Caco-2 (cell line): ENCODE measurements at regions not wholly inside any gene's neighbourhood (a gene's known extent, or its start where the extent isn't known, plus 50 kb on each side); places are given as distances from the start of the nearest gene placed in this dataset.

Experiments
- BruUV-seq: library from RNA; stranded (reverse); fragments of 400-500 nt; replicated peaks from 2 replicates; lab custom pipeline; 2021; lab: Mats Ljungman, UMichigan
- CTCF ChIA-PET: fragments of 300-600 bp; sonication (Branson Sonifier 250); formaldehyde crosslinking; loops from one replicate; lab custom pipeline; 2022; ENCODE audit warnings: antibody characterized with exemption; lab: Charles Lee
- POLR2A ChIA-PET: fragments of 300-600 bp; sonication (Branson Sonifier 250); formaldehyde crosslinking; loops from one replicate; lab custom pipeline; 2022; ENCODE audit warnings: antibody characterized with exemption; lab: Charles Lee
- DNase-seq, 2 experiments: peaks; one replicate each; pipeline versions ENCODE4 v3.0.0 to v3.0.0-alpha.2; 2020 to 2022
- H3K27me3 ChIP-seq: replicated peaks from 2 replicates; pipeline ENCODE4 v1.6.0; 2011; ENCODE audit warnings: low read length; ENCODE audit not compliant: control insufficient read depth, insufficient read depth
- H3K36me3 ChIP-seq: 2 replicates; pipeline ENCODE4 v1.5.1; 2011; ENCODE audit warnings: low read length; ENCODE audit not compliant: control insufficient read depth, insufficient read depth
- H3K4me1 ChIP-seq: fragments of 250-450 bp; sonication (Bioruptor Pico); 2 replicates; pipeline ENCODE4 v1.5.1; 2020; ENCODE audit warnings: mild to moderate bottlenecking
- H3K4me3 ChIP-seq: 2 replicates; pipeline ENCODE4 v1.5.1; 2011; ENCODE audit warnings: low read depth, mild to moderate bottlenecking, control low read depth, low read length
- H3K9me3 ChIP-seq: fragments of 250-450 bp; sonication (Bioruptor Pico); 2 replicates; pipeline ENCODE4 v1.5.1; 2020; ENCODE audit warnings: mild to moderate bottlenecking, moderate library complexity
- H3K27ac Mint-ChIP-seq: one replicate; pipeline ENCODE4 v1.8.0; 2022; ENCODE audit warnings: mixed read lengths; ENCODE audit not compliant: unreplicated experiment
- H3K27me3 Mint-ChIP-seq: one replicate; pipeline ENCODE4 v1.8.0; 2022; ENCODE audit warnings: mixed read lengths; ENCODE audit not compliant: insufficient read depth, unreplicated experiment
- H3K36me3 Mint-ChIP-seq: one replicate; pipeline ENCODE4 v1.8.0; 2022; ENCODE audit warnings: mild to moderate bottlenecking, mixed read lengths; ENCODE audit not compliant: insufficient read depth, unreplicated experiment
- H3K4me1 Mint-ChIP-seq: one replicate; pipeline ENCODE4 v1.8.0; 2022; ENCODE audit warnings: low read depth, mixed read lengths; ENCODE audit not compliant: unreplicated experiment
- H3K4me3 Mint-ChIP-seq: one replicate; pipeline ENCODE4 v1.8.0; 2022; ENCODE audit warnings: mild to moderate bottlenecking, moderate library complexity, mixed read lengths; ENCODE audit not compliant: unreplicated experiment
- H3K9me3 Mint-ChIP-seq: one replicate; pipeline ENCODE4 v1.8.0; 2022; ENCODE audit warnings: mixed read lengths; ENCODE audit not compliant: unreplicated experiment
- intact Hi-C: fragments of 100-400 bp; cut with micrococcal nuclease; formaldehyde crosslinking; loops from one replicate; pipeline ENCODE4 v1.10.0; 2022; ENCODE audit not compliant: unreplicated experiment
- TF ChIP-seq, protein P1 (sequence below), 2 experiments: fragments of 200-600 bp in 1 of 2; IDR thresholded peaks; 1 replicate in 1 of 2; 2 replicates in 1 of 2; pipeline versions ENCODE4 v1.5.1 to v1.8.0; 2011 to 2022; ENCODE audit warnings: antibody characterized with exemption in 1 of 2, control low read depth in 1 of 2, inconsistent platforms in 1 of 2, low read depth in 1 of 2, low read length in 1 of 2, mild to moderate bottlenecking in 1 of 2, moderate library complexity in 1 of 2; ENCODE audit not compliant: insufficient read depth in 1 of 2, severe bottlenecking in 1 of 2, unreplicated experiment in 1 of 2

GRCh38 chr5:111676926-111677415 is 80.0 kb downstream of the NREP start:
- ChIA-PET CTCF (no interaction called here), POLR2A (no interaction called here)
- DNase-seq: no peak
- no TSS peak for BruUV-seq
- Histone ChIP-seq H3K27me3 (no peaks in the 10 kb centered on the region; the same call in 1 of the 2 replicates), H3K4me1 (no peaks in the 10 kb centered on the region), H3K9me3 (no peaks in the 10 kb centered on the region), H3K4me3 (no peak overlapping the region), H3K36me3 (no peaks in the 10 kb centered on the region)
- Mint-ChIP-seq H3K9me3 (no peaks in the 10 kb centered on the region), H3K27ac (no peak overlapping the region), H3K4me1 (no peaks in the 10 kb centered on the region), H3K36me3 (no peaks in the 10 kb centered on the region), H3K27me3 (peaks cover 16% of the 10 kb centered on the region), H3K4me3 (no peak overlapping the region)
- TF ChIP-seq, protein P1, sequence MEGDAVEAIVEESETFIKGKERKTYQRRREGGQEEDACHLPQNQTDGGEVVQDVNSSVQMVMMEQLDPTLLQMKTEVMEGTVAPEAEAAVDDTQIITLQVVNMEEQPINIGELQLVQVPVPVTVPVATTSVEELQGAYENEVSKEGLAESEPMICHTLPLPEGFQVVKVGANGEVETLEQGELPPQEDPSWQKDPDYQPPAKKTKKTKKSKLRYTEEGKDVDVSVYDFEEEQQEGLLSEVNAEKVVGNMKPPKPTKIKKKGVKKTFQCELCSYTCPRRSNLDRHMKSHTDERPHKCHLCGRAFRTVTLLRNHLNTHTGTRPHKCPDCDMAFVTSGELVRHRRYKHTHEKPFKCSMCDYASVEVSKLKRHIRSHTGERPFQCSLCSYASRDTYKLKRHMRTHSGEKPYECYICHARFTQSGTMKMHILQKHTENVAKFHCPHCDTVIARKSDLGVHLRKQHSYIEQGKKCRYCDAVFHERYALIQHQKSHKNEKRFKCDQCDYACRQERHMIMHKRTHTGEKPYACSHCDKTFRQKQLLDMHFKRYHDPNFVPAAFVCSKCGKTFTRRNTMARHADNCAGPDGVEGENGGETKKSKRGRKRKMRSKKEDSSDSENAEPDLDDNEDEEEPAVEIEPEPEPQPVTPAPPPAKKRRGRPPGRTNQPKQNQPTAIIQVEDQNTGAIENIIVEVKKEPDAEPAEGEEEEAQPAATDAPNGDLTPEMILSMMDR (IDR thresholded peaks at IDR 0.05; ENCODE audit: insufficient read depth in 1 of 2, low read depth in 1 of 2, low read length in 1 of 2, severe bottlenecking in 1 of 2, unreplicated experiment in 1 of 2): no peak
- intact Hi-C loops: no loop called here

DNA sequence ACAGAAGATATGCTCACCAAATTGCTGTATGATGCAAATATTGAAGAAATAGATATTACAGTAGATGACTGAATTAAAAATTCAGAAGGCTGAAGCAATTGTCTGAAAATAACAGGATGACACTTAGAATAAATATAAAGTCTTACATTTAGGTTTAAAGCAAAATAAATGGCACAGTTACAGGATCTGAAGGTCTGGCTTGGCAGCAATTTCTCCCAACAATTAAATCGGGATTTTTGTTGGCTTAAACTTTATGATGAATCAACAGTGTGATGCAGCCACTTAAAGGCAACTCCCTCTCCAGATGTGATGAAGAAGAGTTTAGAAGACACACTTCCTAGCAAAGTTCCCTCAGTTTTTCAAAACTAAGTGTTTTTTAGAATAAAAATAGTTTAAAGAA is 80.5 kb downstream of the NREP start:
- Mint-ChIP-seq H3K4me3 (no peak overlapping the region), H3K36me3 (no peaks in the 10 kb centered on the region), H3K27ac (no peak overlapping the region), H3K9me3 (no peaks in the 10 kb centered on the region), H3K27me3 (peaks cover 16% of the 10 kb centered on the region), H3K4me1 (no peaks in the 10 kb centered on the region)
- no peak for DNase-seq
- Histone ChIP-seq H3K4me1 (no peaks in the 10 kb centered on the region), H3K36me3 (no peaks in the 10 kb centered on the region), H3K4me3 (no peak overlapping the region), H3K27me3 (no peaks in the 10 kb centered on the region; the same call in 1 of the 2 replicates), H3K9me3 (no peaks in the 10 kb centered on the region)
- no TSS peak for BruUV-seq
- ChIA-PET POLR2A (no interaction called here), CTCF (no interaction called here)
- intact Hi-C loops: no loop called here
- TF ChIP-seq, protein P1 (IDR thresholded peaks at IDR 0.05; ENCODE audit: insufficient read depth in 1 of 2, low read depth in 1 of 2, low read length in 1 of 2, severe bottlenecking in 1 of 2, unreplicated experiment in 1 of 2): no peak

- H3K27me3 Mint-ChIP-seq: peaks cover 11% of the 10 kb centered on the region
- TF ChIP-seq, protein P1 (IDR thresholded peaks at IDR 0.05; ENCODE audit: insufficient read depth in 1 of 2, low read depth in 1 of 2, low read length in 1 of 2, severe bottlenecking in 1 of 2, unreplicated experiment in 1 of 2): no peak
- intact Hi-C loops: no loop called here
- H3K4me3 ChIP-seq: no peak overlapping the region
- no peaks in the 10 kb centered on the region for H3K9me3 Mint-ChIP-seq
- H3K36me3 ChIP-seq: no peaks in the 10 kb centered on the region
- BruUV-seq: no TSS peak
- no peak overlapping the region for H3K27ac Mint-ChIP-seq
- H3K9me3 ChIP-seq: no peaks in the 10 kb centered on the region
- POLR2A ChIA-PET: no interaction called here
- H3K4me3 Mint-ChIP-seq: no peak overlapping the region
- no peak for DNase-seq
- H3K36me3 Mint-ChIP-seq: no peaks in the 10 kb centered on the region
- H3K4me1 ChIP-seq: no peaks in the 10 kb centered on the region
- CTCF ChIA-PET: no interaction called here
- H3K27me3 ChIP-seq: no peaks in the 10 kb centered on the region; the same call in 1 of the 2 replicates
- no peaks in the 10 kb centered on the region for H3K4me1 Mint-ChIP-seq
These were observed 81.6 kb downstream of the NREP start for GRCh38 chr5:111675201-111675934.
